Epidermal melanocyte (primary cell): ENCODE measurements at regions not wholly inside any gene's neighbourhood (a gene's known extent, or its start where the extent isn't known, plus 50 kb on each side); places are given as distances from the start of the nearest gene placed in this dataset.
"Not testable (repeated sequence)": the region's sequence is repeated elsewhere in the genome, so short reads cannot be mapped to it uniquely, and the experiment has no call there.

Source experiments
- DNase-seq: peaks from one replicate; pipeline ENCODE4 v3.0.0; 2011; ENCODE audit warnings: low spot score; ENCODE audit not compliant: insufficient read length

DNA sequence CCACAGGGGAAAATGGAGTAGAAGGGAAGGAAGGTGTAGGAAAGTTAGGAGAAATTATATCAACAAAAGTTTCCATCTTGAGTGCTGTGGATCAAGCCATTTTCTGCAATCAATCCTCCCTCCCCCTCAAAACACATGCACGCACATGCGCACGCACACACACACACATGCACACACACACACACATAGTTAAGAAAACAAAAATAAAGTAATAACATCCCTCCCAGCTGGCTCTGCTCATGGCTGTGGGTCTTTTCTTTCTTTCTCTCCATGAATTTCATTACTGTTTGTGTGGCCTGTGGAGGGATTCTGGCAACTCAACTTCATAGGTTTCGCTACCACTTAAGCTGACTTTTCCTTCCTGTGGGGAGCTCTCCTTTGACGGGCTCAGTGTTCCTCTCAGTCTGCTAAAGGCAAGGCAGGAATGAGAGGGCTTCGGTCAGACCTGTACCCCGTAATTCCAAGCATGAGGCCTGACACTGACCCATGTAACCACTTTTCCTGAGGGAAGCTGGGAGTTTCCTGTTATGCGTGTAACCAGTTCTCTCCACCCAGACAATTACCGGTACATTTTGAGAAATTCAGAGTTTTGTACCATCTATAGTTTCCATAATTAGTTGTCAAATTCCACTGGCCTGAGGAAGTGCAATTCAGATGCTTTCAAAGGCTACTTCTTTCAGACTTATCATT lies 79.8 kb downstream of the ZNF92 start:
- DNase-seq: no peak

DNA sequence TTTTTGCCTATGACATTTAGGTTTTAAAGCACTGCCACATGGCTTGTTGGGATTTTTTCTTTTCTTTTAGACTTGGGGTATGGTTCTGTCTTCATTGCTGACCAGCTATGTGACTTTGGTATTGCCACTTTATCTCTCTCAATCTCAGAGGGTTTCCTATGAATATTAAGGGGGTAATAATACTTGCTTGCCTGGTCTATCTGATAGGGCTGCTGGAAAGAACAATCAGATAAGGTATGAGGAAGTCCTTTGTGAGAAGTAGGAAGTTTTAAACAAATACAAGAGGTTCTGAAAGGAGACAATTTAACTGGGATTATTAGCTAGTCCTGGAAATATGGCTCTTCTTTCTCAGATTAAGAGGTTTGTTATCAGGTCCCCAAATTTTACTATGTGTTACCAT lies 80.8 kb downstream of the ZNF92 start:
- no peak for DNase-seq

DNA sequence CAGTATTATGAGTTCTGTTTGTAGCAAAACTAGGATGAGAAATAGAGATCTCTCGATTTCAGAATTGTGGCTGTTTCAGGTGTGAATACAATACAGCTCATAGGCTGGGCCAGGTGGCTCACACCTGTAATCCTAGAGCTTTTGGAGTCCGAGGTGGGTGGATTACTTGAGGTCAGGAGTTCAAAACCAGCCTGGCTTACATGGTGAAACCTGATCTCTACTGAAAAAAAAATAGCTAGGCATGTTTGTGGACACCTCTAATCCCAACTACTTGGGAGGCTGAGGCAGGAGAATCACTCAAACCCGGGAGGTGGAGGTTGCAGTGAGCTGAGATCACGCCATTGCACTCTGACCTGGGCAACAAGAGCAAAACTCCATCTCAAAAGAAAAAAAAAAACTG lies 81.4 kb downstream of the ZNF92 start:
- not testable (repeated sequence) for DNase-seq

DNA sequence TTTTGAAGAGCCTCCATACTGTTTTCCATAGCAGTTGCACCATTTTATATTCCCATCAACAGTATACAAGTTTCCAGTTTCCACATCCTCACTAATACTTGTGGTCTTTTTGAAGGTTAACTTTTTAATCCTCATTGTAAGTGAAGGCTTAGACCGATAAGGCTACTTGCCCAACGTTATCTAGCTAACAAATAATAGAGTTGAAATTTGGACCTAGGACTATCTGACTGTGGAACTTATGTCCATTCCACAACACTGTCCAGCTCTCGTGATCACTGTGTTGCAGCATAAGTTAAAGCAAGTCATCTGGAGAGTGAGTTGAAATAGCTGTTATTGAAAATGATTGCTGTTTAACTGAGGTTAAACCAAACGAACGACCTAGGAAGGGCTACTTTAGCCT lies 84.0 kb downstream of the ZNF92 start:
- no peak for DNase-seq

DNA sequence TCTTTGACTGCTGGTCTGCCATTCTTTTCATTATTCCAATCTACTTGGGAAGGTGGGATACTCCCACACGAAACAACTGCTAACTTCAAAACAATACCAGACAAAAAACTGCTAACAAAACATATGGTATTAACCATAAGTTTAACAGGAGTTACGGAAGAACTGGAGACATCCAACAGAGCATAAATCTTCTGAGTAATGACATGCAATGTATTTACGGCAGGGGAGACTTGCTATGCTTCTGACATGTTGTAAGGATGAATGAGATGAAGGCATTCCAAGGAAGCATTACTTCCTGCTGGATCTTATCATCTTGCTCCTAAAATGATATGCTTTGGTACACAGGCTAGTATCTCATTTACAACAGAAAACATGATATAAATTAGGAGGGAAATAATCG lies 85.8 kb downstream of the ZNF92 start:
- DNase-seq: no peak

DNA sequence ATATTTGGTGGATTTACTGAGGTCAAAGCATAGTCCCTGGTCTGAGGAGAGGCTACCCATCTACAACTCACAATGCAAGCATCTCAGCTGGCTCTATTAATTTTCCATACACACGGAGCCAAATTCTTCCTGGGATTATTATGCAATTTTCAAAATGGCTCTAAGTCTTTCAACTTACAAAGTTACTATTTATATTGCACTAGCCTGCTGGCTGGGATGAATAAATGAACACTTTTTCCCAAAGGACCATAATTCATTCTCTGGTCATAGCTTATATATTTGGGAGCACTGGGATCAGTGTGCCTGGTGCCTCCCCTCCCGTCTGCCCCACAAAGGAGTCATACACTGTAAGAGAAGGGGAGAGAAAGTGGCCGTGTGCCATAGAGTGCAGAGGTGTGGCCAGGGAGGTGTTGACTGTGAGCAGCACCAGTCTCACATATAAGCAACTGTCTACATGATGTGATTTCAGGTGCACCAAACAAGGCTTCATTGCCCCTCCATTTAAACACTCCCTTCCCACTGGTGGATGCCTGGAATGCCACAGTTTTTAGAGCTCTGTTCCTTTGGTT lies 88.6 kb downstream of the ZNF92 start:
- no peak for DNase-seq

DNA sequence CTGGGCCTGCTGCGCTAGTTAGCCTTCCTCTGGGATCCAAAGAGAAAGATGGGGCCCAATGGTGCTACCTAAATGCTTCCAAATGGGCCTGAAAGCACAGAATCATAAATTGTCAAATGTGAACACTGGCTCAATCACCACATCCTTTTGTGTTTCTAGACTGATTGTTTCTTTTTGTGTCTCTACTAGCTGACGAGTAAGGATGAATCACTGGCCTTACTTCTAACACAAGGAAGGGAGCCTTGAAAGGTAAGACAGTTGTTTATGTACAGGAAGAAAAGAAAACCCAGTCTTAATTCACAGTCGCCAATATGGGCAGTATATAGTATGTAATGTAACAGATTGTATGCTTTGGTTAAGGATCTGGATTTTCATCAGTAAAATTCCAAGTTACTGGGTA lies 89.5 kb downstream of the ZNF92 start:
- DNase-seq: no peak

DNA sequence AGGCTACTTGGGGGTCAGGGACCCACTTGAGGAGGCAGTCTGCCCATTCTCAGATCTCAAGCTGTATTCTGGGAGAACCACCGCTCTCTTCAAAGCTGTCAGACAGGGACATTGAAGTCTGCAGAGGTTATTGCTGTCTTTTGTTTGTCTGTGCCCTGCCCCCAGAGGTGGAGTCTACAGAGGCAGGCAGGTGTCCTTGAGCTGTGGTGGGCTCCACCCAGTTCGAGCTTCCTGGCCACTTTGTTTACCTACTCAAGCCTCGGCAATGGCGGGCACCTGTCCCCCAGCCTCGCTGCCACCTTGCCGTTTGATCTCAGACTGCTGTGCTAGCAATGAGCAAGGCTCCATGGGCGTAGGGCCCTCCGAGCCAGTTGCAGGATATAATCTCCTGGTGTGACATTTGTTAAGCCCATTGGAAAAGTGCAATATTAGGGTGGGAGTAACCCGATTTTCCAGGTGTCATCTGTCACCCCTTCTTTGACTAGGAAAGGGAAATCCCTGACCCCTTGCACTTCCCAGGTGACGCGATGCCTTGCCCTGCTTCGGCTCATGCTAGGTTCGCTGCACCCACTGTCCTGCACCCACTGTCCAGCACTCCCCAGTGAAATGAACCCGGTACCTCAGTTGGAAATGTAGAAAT lies 96.4 kb downstream of the ZNF92 start:
- not testable (repeated sequence) for DNase-seq

DNA sequence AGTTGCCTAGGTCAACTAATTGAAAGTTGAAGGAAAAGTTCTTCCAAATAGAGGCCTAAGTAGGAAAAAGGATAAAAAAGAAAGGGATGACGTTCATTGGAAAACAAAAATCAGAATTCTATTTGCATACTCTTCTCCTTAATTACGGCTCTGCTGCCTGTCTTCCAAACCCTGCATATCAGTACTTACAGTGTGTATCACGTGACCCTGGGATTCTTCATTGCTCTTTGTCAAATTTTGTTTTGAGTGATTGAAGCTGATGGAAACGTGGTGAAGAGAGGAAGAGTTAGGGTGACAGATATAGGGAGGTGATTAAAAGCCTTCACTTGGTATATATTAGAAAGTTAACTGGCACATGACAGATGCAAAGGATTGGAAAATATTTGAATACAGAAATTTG lies 97.9 kb downstream of the ZNF92 start:
- no peak for DNase-seq

DNA sequence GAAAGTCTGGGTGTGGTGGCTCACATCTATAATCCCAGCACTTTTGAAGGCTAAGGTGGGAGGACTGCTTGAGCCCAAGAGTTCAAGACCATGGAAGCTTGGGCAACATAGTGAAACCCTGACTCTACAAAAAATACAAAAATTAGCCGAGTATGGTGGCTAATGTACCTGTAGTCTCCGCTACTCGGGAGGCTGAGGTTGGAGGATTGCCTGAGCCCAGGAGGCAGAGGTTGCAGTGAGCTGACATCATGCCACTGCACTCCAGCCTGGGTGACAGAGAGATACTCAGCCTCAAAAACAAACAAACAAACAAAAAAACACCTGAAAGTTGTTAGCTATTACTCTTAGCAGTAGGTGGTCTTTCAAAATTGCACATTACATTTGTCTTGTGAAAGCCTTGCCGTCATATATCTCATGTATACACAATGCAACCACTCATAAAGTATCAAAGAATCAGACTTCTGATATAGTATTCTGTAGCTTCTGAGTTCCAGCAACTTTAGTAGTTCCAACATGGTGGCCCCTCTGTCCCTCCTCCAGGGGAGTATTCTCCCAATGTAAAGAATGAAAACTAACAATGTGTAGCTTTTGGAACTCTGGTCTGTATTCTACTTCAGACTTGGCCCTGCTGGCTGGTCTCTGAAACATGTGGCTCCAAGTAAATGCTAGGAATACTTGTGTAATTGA lies 101.5 kb downstream of the ZNF92 start:
- DNase-seq: no peak

DNA sequence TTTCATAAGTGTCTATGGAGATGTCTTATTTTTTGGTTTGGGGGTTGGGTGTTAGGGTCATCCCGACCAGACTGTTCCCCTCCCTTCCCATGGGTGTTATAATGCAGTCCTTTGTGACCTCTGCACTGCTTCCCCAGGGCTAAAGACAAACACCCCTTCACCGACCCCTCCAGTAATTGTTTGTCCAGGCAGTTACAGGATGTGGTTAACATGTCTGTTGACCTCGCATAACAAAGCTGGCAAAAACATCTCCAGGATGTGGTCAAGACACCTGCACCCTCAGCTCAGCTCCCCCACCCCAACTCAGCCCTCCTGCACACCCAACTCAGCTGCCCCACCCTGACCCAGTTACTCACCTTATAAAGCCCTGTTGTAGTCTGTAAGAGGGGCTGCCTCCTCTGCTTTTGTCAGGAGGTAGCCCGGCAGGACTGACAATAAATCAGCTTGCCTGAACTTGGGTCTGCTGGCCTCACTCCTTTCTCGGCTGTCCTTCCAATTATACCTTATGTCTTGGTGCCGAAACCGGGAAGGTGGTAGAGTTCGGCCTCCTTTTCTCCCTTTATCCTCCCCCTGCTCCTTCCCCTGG lies 102.2 kb downstream of the ZNF92 start:
- no peak for DNase-seq

DNA sequence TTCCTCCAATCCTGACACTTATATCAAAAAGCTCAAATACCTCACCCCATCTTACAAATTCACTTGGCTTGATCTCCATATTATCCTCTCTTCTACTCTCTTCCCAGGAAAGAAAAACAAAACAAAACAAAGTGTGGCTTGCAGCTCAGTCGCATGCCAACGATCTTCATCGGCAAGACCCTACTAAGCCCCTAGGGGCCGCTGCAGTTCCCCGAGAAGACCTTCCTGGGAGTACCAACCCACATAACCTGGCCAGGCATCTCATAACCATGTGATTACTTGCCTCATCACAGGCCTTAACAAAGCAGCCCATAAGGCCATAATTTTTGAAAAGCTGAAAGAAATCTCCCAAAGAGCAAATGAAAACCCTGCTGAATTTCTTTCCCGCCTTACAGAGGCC lies 103.7 kb downstream of the ZNF92 start:
- no peak for DNase-seq

DNA sequence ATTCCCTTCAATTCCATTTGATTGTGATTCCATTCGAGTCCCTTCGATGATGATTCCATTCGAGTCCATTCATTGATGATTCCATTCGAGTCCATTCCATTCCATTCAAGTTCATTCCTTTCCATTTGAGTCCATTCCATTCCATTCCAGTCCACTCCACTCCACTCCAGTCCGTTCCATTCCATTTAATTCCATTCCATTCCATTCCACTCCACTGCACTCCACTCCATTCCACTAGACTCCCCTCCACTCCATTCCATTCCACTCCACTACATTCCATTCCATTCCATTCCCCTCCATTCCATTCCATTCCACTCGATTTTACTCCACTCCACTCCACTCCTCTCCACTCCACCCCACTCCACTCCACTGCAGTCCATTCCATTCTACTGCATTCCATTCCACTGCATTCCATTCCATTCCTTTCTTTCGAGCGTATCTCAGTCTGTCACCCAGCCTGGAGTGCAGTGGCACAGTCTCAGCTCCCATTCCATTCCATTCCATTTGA lies 115.7 kb downstream of the ZNF92 start:
- no peak for DNase-seq

DNA sequence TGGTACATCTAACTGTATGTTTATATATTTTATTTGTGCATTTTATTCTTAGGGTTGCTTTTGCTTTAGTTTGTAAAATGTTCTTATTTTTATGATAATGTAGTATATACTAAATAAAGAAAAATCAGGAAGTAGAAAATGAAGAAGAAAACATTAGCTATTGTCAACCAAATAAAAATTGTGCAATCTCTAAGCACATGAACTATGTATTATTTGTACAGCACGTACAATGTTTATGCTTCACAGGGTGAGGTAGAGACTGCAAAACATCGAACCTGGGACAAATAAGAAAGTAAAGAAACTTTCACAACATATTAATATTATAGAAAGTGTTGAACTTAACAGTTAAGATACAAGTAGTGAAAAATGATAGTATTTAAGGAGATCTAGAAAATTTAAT lies 123.0 kb downstream of the ZNF92 start:
- DNase-seq: not testable (repeated sequence)

DNA sequence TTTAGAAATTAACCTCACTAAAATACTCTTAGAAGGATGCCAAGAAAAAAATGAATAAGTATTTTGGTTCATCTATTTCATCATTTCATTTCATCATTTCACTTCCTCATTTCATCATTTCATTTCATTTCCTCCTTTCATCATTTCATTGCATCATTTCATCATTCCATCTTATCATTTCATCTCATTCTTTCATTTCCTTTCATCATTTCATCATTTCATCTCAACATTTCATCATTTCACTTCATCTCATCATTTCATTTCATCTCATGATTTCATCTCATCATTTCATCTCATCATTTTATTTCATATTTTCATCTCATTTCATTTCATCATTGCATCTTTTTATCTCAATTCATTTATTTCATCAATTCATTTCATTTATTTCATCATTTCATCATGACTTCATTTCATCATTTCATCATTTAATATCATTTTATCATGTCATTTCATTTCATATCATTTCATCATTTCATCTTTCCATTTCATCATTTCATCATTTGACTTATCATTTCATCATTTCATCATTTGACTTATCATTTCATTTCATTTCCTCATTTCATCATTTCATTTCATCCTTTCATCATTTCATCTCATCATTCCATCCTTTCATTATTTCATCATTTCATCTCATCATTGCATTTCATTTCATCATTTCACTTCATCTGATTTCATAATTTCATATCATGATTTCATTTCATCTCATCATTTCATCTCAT lies 129.9 kb downstream of the ZNF92 start:
- no peak for DNase-seq

DNA sequence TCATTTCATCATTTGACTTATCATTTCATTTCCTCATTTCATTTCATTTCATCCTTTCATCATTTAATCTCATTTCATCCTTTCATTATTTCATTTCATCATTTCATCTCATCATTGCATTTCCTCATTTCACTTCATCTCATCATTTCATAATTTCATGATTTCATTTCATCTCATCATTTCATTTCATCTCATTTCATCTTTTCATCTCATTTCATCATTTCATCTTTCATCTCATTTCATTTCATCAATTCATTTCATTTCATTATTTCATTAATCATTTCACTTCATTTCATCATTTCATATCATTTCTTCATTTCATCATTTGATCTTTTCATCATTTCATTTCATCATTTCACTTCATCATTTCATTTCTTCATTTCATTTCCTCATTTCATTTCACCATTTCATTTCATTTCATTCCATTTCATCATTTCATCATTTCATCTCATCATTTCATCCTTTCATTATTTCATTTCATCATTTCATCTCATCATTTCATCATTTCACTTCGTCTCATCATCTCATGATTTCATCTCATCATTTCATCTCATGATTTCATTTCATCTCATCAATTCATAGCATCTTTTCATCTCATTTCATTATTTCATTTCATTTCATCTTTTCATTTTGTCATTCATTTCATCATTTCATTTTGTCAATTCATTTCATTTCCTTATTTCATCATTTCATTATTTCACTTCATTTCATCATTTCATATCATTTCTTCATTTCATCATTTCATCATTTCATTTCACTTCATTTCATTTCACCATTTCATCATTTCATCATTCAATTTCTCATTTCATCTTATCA lies 131.1 kb downstream of the ZNF92 start:
- DNase-seq: not testable (repeated sequence)

DNA sequence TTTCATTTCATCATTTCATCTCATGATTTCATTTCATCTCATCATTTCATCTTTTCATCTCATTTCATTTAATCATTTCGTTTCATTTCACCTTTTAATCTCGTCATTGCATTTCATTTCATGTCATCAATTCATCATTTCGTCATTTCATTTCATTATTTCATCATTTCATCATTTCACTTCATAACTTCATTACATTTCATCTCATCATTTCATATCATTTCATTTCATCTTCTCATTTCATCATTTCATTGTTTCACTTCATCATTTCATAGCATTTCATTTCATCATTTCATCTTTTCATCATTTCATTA lies 131.6 kb downstream of the ZNF92 start:
- not testable (repeated sequence) for DNase-seq

DNA sequence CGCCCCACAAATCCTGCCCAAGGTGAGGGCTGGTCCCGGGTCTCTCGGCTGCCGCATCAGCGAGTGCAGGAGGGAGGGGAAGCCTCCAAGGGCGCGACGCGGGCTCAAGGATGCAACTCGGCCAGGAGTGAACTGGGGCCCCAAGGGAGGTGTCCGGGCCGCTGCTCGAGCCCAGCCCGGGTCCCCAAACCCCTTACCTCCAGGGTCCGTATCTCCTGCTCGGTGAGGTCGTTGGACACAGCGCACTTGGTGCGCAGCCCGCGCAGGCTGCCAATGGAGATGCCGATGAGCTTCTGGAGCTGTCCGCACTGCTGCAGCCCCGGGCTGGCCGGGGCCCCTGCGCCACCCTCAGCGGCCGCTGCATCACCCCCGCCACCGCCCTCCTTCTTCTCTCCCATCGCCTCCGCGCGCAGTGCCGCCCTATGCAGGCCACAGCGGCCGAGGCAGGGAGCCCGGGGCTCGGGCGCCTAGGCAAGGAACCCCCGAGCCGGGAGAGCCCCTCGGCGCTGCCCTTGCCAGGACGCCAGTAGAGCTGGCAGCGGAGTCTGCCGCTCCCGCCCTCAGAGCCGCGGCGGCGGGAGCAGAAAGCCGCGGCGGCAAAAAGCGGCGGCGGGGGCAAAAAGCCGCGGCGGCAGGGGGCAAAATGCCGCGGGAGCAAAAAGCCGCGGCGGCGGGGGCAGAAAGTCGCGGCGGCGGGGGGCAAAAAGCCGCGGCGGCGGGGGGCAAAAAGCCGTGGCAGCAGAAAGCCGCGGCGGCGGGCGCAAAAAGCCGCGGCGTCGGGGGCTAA lies 135.1 kb downstream of the ZNF92 start:
- not testable (repeated sequence) for DNase-seq

DNA sequence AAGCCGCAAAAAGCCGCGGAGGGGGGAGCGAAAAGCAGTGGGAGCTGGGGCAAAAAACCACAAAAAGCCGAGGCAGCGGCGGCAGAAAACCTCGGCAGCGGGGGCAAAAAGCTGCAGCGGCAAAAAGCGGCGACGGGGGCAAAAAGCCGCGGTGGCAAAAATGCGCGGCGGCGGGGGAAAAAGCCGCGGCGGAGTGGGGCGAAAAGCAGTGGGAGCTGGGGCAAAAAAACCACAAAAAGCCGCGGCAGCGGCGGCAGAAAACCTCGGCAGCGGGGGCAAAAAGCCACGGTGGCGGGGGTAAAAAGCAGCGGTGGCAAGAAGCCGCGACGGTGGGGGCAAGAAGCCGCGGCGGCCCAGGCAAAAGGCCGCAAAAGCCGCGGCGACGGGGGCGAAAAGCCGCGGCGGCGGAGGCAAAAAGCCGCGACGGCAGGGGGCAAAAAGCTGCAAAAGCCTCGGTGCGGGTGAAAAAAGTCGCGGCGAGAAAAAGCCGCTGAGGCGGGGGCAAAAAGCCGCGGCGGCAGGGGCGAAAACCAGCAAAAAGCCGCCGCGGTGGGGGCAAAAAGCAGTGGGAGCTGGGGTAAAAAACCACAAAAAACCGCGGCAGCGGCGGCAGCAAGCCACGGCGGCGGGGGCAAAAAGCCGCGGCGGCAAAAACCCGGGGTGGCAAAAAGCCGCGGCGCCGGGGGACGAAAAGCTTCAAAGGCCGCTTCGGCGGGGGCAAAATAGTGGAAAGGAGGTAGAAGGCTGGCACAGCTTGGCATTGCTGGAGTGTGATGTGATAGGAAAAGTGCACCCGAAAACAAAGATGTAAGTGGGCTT lies 135.9 kb downstream of the ZNF92 start:
- no peak for DNase-seq
